ENCODE measurements at regions not wholly inside any gene's neighbourhood (a gene's known extent, or its start where the extent isn't known, plus 50 kb on each side); places are given as distances from the start of the nearest gene placed in this dataset.

DNA sequence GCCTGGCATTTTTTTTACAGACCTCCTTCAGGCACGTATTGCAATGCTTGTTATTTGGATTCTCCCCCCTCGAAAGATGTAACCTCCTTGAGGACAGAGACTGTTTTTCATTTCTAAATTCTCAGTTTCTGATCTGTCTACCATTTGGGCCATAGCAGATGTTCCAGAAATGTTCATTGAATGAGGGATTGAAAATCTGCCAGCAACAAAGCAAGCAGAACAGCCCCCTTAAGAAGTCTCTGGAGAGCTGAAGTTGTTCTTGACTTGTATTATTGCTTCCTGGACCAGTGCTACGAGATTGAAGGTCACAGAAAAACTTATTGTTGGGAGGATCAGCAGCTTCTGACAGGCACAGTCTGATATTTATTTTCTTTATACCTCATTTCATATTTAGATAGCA lies 355.5 kb downstream of the EPHA4 start:
- no peak for DNase-seq (ENCODE audit: low spot score)

GRCh38 chr2:221225752-221226151 lies 346.4 kb downstream of the EPHA4 start:
- DNase-seq (ENCODE audit: low spot score), result no peak

- no peak for DNase-seq (ENCODE audit: low spot score)
These were observed 343.8 kb downstream of the EPHA4 start for GRCh38 chr2:221228214-221228769.

DNA sequence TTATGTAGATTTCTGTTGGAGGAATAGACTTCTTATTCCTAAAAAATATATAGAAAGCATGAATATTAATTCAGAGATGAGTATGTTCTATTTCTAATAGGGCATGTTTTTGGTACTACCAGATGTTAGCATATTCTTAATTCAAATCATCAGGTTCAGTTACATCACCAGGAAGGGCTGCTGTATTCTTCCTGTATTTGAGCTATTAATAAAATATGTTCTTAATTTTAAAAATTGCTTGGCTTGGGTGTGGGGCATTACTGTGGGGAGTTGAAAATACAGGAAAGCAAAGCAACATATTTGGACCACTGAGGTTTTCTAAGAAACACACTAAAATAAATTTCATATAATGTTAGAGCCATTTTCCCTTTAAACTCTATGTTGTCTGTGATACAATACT lies 343.0 kb downstream of the EPHA4 start:
- no peak for DNase-seq (ENCODE audit: low spot score)

GRCh38 chr2:221231511-221231910 lies 340.6 kb downstream of the EPHA4 start:
- DNase-seq (ENCODE audit: low spot score), result no peak

GRCh38 chr2:221235941-221236340 lies 336.2 kb downstream of the EPHA4 start:
- DNase-seq (ENCODE audit: low spot score), result no peak

DNA sequence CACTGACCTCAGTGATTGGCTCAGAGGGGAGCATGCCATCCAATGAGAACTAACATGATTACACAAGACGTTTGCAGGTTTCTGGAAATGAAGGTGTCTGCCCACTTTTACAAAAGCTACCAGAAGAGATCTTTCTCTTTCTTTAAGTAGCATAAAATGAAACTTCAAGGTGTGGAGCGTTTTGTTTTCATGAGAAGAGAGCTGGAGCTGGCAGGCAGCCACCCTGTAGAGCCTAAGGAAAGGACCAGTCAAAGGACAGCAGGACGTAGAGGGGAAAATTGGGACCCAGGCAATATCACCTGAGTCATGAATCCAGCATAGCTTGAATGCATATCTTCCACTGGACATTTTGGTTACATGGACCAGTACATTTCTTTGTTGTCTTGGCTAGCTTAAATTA lies 331.0 kb downstream of the EPHA4 start:
- no peak for DNase-seq (ENCODE audit: low spot score)

DNA sequence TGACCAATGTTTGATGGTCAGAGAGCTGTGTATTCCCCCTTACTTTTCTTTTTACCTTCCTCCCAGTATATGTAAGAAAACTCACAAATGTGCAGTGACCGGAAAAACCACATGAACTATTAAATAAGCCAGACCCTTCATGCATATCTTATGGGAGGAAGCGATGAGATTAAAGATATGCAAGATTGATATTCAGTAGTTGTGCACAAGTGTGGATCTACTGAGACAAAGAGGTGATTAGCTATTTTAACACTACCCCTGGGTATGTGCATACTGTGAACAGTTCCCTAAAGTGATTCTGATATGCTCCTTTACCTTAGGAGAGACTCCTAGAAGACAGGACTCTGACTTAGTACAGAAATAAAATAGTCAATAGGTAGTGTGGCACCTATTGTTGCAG lies 328.3 kb downstream of the EPHA4 start:
- DNase-seq (ENCODE audit: low spot score), result no peak

DNA sequence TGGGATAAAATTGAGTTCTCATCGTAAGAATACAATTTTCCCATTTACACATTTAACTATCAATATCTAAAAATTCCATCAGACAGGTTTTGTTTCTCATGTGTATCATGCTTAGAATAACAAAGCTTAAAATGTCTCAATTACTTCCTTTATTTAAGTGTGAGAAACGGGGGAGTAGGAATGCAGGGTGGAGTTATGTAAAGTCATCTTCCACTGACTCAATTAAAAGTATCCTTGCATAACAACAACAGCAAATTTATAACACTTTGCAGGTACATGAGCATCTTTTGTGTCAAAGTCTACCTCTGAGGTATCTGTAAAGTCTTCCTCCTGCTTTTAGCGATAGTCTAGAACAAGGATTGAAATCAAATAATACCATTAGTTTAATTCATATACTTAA lies 327.1 kb downstream of the EPHA4 start:
- DNase-seq (ENCODE audit: low spot score), result no peak

DNA sequence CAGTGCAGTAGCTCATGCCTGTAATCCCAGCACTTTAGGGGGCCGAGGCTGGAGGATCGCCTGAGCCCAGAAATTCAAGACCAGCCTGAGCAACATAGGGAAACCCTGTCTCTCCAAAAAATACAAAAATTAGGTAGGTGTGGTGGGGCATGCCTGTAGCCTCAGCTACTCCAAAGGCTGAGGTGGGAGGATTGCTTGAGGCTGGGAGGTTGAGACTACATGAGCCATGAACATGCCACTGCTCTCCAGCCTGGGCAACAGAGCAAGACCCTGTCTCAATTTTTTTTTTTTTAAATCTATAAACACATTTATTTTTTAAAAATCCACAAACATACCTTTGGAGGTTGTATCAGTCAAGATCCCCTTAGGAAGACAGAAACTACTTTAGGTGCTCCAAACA lies 326.3 kb downstream of the EPHA4 start:
- DNase-seq (ENCODE audit: low spot score), result no peak

DNA sequence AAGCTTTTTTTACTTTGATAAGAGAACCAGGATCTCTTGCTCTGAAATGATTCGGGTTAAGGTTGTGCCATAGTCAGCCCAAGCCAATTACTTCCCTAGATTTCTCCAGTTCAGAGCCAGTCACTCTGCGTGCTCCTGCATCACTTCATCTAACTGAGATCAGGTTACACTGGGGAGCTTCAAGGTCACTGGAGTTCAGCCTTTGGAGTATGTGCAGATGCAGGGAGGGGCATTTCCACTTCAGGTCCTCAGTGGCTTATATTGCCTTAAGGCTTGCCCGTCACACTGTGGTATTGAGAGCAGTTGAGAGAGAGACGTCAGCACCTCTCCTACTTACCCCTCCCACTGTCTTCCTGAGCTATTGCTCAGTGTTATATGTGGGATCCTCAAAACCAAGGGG lies 317.8 kb downstream of the EPHA4 start:
- no peak for DNase-seq (ENCODE audit: low spot score)

DNA sequence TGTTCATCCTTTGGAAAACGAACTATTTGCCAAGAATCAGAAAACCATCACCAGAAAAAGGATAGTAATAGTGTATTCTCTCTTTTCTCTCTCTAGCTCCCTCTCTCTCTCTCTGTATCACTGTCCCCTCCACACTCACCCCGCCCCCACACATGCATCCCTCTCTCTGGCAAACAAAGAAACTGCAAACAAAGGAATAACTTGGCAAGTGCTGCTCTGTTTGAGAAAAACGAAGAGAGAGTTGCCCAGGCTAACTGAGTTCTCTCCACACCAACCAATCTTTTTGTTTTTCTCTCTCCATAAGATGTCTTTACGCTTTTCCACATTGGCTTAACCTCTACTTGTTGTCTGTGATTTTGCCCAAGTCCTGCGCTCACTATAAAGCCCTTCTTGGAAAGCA lies 316.2 kb downstream of the EPHA4 start:
- DNase-seq (ENCODE audit: low spot score), result no peak

DNA sequence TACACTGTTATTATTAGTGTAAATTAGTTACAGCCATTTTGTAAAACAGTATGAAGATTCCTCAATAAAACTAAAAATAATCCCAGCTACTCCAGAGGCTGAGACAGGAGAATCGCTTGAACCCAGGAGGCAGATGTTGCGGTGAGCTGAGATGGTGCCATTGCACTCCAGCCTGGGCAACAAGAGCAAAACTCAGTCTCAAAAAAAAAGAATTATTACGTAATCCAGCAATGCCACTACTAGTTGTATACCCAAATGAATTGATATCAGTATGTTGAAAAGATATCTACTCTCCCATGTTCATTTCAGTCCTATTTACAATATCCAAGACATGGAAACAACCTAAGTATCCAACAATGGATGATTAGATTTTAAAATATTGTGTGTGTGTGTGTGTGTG lies 313.6 kb downstream of the EPHA4 start:
- no peak for DNase-seq (ENCODE audit: low spot score)

GRCh38 chr2:221262651-221263050 lies 309.5 kb downstream of the EPHA4 start:
- DNase-seq (ENCODE audit: low spot score), result no peak

- no peak for DNase-seq (ENCODE audit: low spot score)
These were observed 308.5 kb downstream of the EPHA4 start for GRCh38 chr2:221263573-221263972.

DNA sequence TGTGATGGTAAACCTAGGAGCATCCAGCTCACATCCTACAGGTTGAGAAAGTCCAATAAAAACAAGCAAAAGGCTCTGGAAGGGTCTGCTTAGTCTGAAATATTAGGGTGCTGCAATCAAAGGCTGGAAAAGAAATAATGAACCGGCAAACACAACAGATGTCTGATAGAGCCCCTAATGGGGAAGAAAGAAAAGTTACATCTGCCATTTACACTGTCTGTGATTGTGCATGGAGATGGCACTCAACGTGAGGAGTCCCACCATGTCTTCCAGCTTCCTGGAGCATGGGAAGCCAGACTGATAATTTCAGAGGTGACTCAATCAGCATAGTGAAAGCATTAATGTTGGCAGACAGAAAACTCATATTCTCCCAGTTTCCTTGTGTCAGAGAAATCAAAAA lies 307.8 kb downstream of the EPHA4 start:
- DNase-seq (ENCODE audit: low spot score), result no peak

DNA sequence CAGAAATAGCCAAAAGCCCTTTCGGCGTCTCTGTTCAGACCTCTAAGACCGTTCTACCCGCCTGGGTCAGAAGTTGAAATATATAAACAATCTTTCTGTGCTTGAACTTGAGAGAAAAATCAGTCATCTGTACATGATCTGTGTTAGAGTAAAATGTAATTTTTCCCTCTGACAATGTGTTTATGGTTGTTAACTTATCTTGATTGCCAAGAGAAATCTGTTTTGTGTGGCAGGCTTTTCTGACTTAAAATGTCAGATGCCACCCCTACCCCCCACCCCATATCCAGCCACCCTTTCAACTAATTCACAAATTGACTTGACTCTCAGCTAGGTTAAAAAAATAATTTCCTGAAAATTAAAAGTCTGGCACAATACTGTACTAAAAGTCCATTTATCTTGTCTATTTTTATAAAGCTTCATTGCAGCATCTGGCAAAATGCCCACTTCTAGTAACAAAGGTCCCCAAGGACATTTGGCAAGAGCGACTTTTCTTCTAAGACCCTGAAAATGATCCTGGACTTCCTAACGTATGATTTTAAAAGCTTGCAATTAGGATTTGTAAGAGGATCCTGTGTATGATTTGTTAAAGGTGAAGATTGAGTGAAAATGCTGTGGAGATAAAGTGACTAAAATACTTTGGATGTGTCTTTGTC lies 304.2 kb downstream of the EPHA4 start:
- DNase-seq (ENCODE audit: low spot score), result no peak

- no peak for DNase-seq (ENCODE audit: low spot score)
These were observed 303.5 kb downstream of the EPHA4 start for GRCh38 chr2:221268631-221269030.

GRCh38 chr2:221270806-221271205 lies 301.3 kb downstream of the EPHA4 start:
- DNase-seq (ENCODE audit: low spot score), result no peak

- no peak for DNase-seq (ENCODE audit: low spot score)
These were observed 299.4 kb downstream of the EPHA4 start for GRCh38 chr2:221272729-221273128.

- no peak for DNase-seq (ENCODE audit: low spot score)
These were observed 296.1 kb downstream of the EPHA4 start for GRCh38 chr2:221276033-221276432.

- no peak for DNase-seq (ENCODE audit: low spot score)
These were observed 295.5 kb downstream of the EPHA4 start for GRCh38 chr2:221276601-221277000.

GRCh38 chr2:221282386-221282785 lies 289.7 kb downstream of the EPHA4 start:
- DNase-seq (ENCODE audit: low spot score), result no peak

DNA sequence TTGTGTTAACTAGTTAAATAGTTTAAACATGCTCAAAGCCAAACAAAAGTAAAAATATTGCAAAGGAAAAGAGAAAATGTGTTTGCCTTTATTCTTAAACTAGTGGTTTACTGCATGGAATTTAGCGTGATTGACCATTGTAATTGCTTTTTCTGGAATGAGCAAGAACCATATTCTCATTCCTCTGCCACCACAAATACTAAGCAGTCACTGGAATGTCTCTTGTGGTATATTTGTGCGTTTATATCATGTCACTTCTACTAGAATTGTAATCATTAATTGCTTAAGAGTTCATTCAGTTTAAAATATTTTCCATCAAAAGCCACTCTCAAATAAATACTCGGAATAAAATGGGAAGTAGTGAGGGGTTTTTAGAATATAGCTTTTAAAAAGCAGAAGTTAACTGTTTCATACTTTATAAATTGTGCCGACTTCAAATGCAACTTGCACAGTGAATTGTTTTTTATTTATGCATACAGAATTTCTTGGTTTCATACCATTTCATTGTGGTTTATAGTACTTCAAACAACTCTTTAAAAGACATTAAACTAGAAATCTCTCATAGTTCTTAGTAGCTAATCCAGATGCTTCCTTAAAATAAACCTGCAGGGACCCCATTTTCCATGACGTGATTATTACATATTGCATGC lies 288.1 kb downstream of the EPHA4 start:
- DNase-seq (ENCODE audit: low spot score), result no peak

Data from D341Med (cell line).